Thoracic aorta (tissue), 2 donors: ENCODE measurements at regions not wholly inside any gene's neighbourhood (a gene's known extent, or its start where the extent isn't known, plus 50 kb on each side); places are given as distances from the start of the nearest gene placed in this dataset.

ENCODE experiments used
- ATAC-seq: fragments of 150-250 bp; one replicate; pipeline ENCODE4 v1.8.0; 2017; ENCODE audit warnings: low read depth; ENCODE audit not compliant: insufficient number of reproducible peaks, low FRiP score
- DNase-seq: peaks from one replicate; pipeline ENCODE4 v3.0.0-alpha.2; 2020; ENCODE audit warnings: low spot score
- H3K27ac ChIP-seq, 2 donors: fragments of 200-600 bp; sonication (generic); 1 replicate in 1 of 2; 2 replicates in 1 of 2; pipeline ENCODE4 v1.5.1; 2016; ENCODE audit warnings: mild to moderate bottlenecking in 2 of 2, moderate library complexity in 2 of 2
- H3K27me3 ChIP-seq: fragments of 200-600 bp; sonication (generic); replicated peaks from 2 replicates; pipeline ENCODE4 v1.6.0; 2016; ENCODE audit warnings: mild to moderate bottlenecking; ENCODE audit not compliant: insufficient read depth
- H3K36me3 ChIP-seq: fragments of 200-600 bp; sonication (generic); one replicate; pipeline ENCODE4 v1.5.1; 2016
- H3K4me1 ChIP-seq, 2 donors: fragments of 200-600 bp; sonication (generic); 1 replicate in 1 of 2; 2 replicates in 1 of 2; pipeline versions ENCODE4 v1.5.1 to v1.6.0; 2016; ENCODE audit warnings: low read depth in 2 of 2, mild to moderate bottlenecking in 1 of 2; ENCODE audit not compliant: control insufficient read depth in 1 of 2
- H3K4me3 ChIP-seq: fragments of 200-600 bp; sonication (generic); 2 replicates; pipeline ENCODE4 v1.5.1; 2016; ENCODE audit warnings: mild to moderate bottlenecking
- H3K9me3 ChIP-seq: fragments of 200-600 bp; sonication (generic); 2 replicates; pipeline ENCODE4 v1.5.1; 2016
- CTCF ChIP-seq: fragments of 200-600 bp; sonication (generic); IDR thresholded peaks from one replicate; pipeline ENCODE4 v1.5.1; 2019; ENCODE audit warnings: antibody characterized with exemption

- H3K27ac ChIP-seq: no peak overlapping the region
- no peak overlapping the region for H3K4me3 ChIP-seq
- peaks cover 0 to 12% of the 10 kb centered on the region in 2 donors for H3K4me1 ChIP-seq
- no peak for ATAC-seq
- no peak for DNase-seq
- H3K36me3 ChIP-seq: no peaks in the 10 kb centered on the region
- H3K27me3 ChIP-seq: no peaks in the 10 kb centered on the region
- TF ChIP-seq CTCF: no peak
- H3K9me3 ChIP-seq: no peaks in the 10 kb centered on the region
Observed at GRCh38 chr10:47190802-47191450, 109.1 kb upstream of the GDF10 start.

DNA sequence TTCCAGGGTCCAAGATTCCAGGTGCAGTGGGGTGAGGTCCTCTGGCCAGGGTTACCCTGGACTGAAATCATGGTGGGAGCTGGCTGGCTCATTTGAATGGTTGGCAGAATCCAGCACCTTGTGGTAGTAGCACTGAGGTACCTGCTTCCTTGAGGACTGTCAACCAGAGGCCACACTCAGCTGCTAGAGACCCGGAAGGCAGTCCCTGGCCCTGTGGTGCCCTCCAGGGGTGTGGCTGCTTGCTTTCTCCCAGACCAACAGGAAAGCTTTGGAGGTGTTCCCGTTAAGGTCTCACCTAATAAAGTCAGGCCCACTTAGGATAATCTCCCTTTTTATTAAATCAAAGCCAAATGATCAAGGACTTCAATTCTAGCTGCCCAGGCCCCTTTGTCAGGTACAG is 107.7 kb upstream of the GDF10 start:
- no peak for TF ChIP-seq CTCF
- Histone ChIP-seq H3K9me3 (no peaks in the 10 kb centered on the region), H3K27me3 (no peaks in the 10 kb centered on the region), H3K4me1 (peaks cover 0 to 12% of the 10 kb centered on the region in 2 donors), H3K36me3 (no peaks in the 10 kb centered on the region), H3K4me3 (no peak overlapping the region), H3K27ac (no peak overlapping the region)
- DNase-seq (no peak), ATAC-seq (no peak)

DNA sequence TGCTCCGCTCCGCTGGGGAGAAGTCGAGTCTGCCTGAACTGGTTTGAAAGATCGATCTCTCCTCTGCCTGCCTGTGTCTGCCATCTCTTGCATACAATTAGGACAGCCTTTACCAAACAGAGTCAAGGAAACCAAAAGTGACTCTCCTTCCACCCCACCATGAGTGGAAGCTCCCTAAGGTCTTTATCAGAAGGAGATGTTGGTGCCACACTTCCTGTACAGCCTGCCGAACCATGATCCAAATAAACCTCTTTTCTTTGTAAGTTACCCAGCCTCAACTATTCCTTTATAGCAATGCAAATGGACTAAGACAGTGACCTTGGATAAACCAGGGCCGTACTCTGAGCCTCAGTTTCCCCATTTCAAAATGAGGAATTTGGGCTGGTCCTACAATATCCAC is 106.3 kb upstream of the GDF10 start:
- no peaks in the 10 kb centered on the region for H3K9me3 ChIP-seq
- H3K27ac ChIP-seq: no peak overlapping the region
- no peak for DNase-seq
- ATAC-seq: no peak
- H3K4me3 ChIP-seq: no peak overlapping the region
- H3K36me3 ChIP-seq: no peaks in the 10 kb centered on the region
- peaks cover 0 to 15% of the 10 kb centered on the region in 2 donors for H3K4me1 ChIP-seq
- TF ChIP-seq CTCF: no peak
- no peaks in the 10 kb centered on the region for H3K27me3 ChIP-seq

DNA sequence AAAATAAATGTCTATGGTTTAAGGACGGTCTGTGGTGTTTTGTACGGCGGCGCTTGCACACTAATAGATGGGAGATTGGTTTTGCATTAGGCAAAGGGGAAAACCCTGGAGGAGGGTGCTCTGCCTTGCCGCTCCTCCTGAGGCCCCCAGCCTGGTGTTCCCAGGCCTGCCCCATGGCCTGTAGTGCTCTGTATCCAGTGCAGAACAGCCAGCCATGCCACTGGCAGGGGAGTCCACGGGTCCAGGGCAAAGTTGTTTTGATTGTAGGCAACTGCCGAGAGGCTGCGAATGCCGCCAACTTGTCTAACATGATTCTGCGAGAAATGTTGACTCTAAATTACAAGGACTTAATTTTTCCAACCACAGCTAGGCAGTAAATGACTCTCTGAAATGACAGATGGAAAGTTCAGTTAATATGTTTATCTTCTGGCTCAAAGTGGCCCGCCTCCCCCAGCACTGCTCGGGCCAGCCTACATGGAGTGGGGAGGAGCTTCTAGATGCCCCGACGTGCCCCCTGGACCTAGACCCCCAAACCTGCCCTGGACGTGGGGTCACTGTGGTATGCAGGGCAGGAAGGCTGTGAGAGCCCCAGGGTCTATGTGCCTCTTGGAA is 104.6 kb upstream of the GDF10 start:
- DNase-seq: no peak
- TF ChIP-seq CTCF: no peak
- H3K36me3 ChIP-seq: no peaks in the 10 kb centered on the region
- H3K9me3 ChIP-seq: no peaks in the 10 kb centered on the region
- no peak overlapping the region for H3K4me3 ChIP-seq
- H3K27me3 ChIP-seq: no peaks in the 10 kb centered on the region
- peaks cover 0 to 30% of the 10 kb centered on the region in 2 donors for H3K4me1 ChIP-seq
- no peak overlapping the region for H3K27ac ChIP-seq
- ATAC-seq: peak; percentile 45

DNA sequence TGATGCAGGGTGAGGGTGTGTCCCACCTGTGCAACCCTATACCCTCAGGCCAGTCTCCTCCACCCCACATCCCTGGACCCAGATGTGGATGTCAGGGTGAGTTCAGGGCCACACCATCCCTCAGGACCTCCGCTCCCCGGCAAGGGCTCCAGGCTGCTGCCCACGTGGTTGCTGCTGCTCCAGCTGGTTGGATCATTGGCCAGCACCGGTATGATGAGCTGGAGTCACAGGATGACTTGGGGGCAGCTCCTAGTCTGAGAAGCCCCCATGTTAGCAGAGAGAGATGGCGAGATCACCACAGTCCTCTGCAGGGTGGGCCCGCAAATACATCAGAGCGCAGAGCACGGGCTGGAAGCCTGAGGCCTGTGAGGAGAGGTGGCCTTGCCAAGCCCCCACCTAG is 103.3 kb upstream of the GDF10 start:
- Histone ChIP-seq H3K27ac (no peak overlapping the region), H3K36me3 (no peaks in the 10 kb centered on the region), H3K4me1 (peaks cover 0 to 30% of the 10 kb centered on the region in 2 donors), H3K4me3 (no peak overlapping the region), H3K27me3 (no peaks in the 10 kb centered on the region), H3K9me3 (no peaks in the 10 kb centered on the region)
- no peak for ATAC-seq
- DNase-seq: no peak
- no peak for TF ChIP-seq CTCF
